HUES48 (cell line): ENCODE measurements at regions not wholly inside any gene's neighbourhood (a gene's known extent, or its start where the extent isn't known, plus 50 kb on each side); places are given as distances from the start of the nearest gene placed in this dataset.
"Not testable (repeated sequence)": the region's sequence is repeated elsewhere in the genome, so short reads cannot be mapped to it uniquely, and the experiment has no call there.

ENCODE experiments used
- H3K27ac ChIP-seq: one replicate; pipeline ENCODE4 v1.7.0; 2013; ENCODE audit warnings: low read depth, low read length, inconsistent platforms
- H3K27me3 ChIP-seq: 2 replicates; pipeline ENCODE4 v1.6.1; 2013; ENCODE audit warnings: mild to moderate bottlenecking, low read length; ENCODE audit not compliant: control insufficient read depth, insufficient read depth
- H3K36me3 ChIP-seq: 2 replicates; pipeline ENCODE4 v1.6.1; 2013; ENCODE audit warnings: low read length; ENCODE audit not compliant: control insufficient read depth, insufficient read depth
- H3K4me1 ChIP-seq: 2 replicates; pipeline ENCODE4 v1.6.1; 2013; ENCODE audit warnings: mild to moderate bottlenecking, low read length; ENCODE audit not compliant: control insufficient read depth, insufficient read depth
- H3K4me3 ChIP-seq: 2 replicates; pipeline ENCODE4 v1.5.1; 2013; ENCODE audit warnings: mild to moderate bottlenecking, low read depth, low read length
- H3K9ac ChIP-seq: 2 replicates; pipeline ENCODE4 v1.6.1; 2013; ENCODE audit warnings: mild to moderate bottlenecking, low read depth, low read length, moderate library complexity
- H3K9me3 ChIP-seq: 2 replicates; pipeline ENCODE4 v1.6.1; 2013; ENCODE audit warnings: low read length; ENCODE audit not compliant: control insufficient read depth, insufficient read depth

DNA sequence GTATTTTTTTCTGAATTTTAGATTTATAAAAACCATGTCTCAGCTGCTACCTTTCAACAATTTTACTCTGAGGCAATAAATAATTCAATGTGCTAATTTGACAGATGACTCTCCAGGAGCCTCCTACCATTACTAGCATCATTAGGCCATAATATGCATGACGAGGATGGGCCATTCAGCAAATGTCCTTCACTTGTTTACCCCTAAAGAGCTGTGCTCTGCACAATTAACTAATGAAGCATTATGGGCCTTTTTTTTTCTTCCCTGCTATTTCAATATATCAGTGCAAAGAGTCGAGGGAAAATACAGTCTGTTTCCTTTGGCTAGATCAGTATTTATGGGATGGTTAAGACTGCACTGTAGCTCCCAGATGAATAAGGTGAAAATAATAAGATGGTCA is 627.2 kb downstream of the ISL1 start:
- H3K27ac ChIP-seq = no peak overlapping the region
- H3K36me3 ChIP-seq = no peaks in the 10 kb centered on the region
- H3K4me3 ChIP-seq = no peak overlapping the region
- H3K9ac ChIP-seq = no peak overlapping the region
- H3K4me1 ChIP-seq = peaks cover 7% of the 10 kb centered on the region
- H3K27me3 ChIP-seq = no peaks in the 10 kb centered on the region
- H3K9me3 ChIP-seq = no peaks in the 10 kb centered on the region

DNA sequence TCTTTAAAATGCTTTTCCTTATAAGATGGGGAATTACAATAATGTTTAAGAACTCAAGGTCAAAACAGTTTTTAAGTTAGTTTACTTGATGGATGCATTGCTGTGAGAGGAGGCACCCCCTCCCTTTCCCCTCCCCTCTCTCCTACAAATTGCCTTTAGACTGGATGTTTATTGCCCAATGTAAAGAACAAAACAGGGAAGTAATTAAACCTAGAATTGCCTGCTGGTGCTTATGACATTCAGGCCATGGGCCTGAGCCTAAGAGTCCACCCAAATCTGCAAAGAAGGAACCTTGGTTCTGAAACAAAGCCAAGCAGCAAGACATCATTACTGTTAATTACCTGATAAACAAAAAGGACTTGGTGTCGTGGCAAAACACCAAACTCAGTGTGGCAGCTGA is 630.3 kb downstream of the ISL1 start:
- H3K4me1 ChIP-seq = peaks cover 7% of the 10 kb centered on the region
- H3K27ac ChIP-seq = no peak overlapping the region
- no peaks in the 10 kb centered on the region for H3K36me3 ChIP-seq
- H3K9me3 ChIP-seq = no peaks in the 10 kb centered on the region
- no peaks in the 10 kb centered on the region for H3K27me3 ChIP-seq
- no peak overlapping the region for H3K4me3 ChIP-seq
- H3K9ac ChIP-seq = no peak overlapping the region

DNA sequence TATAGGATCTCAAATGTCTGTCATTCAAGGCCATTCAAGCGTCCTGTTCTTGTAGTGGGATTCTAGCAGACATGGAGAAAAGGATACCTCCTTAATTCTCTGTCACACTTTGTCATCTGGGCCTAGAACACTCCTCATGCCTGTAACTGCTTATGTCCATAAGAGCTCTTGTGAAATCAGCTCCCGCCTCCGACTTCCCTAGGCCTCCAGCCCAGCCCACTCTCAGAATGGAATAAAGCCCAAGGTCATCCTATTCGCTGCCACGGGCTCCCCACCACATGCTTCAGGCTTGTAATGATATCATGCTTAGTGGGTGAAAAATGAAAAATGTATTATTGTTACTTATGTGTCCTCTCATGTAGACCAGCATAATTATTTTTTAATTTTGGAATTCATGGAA is 632.5 kb downstream of the ISL1 start:
- H3K9ac ChIP-seq = no peak overlapping the region
- peaks cover 7% of the 10 kb centered on the region for H3K4me1 ChIP-seq
- no peaks in the 10 kb centered on the region for H3K9me3 ChIP-seq
- no peak overlapping the region for H3K27ac ChIP-seq
- H3K36me3 ChIP-seq = no peaks in the 10 kb centered on the region
- H3K4me3 ChIP-seq = no peak overlapping the region
- no peaks in the 10 kb centered on the region for H3K27me3 ChIP-seq

GRCh38 chr5:52017567-52017966 is 634.3 kb downstream of the ISL1 start:
- H3K27ac ChIP-seq = no peak overlapping the region
- no peak overlapping the region for H3K4me3 ChIP-seq
- no peaks in the 10 kb centered on the region for H3K27me3 ChIP-seq
- H3K36me3 ChIP-seq = no peaks in the 10 kb centered on the region
- H3K4me1 ChIP-seq = peaks cover 7% of the 10 kb centered on the region
- no peaks in the 10 kb centered on the region for H3K9me3 ChIP-seq
- H3K9ac ChIP-seq = no peak overlapping the region

DNA sequence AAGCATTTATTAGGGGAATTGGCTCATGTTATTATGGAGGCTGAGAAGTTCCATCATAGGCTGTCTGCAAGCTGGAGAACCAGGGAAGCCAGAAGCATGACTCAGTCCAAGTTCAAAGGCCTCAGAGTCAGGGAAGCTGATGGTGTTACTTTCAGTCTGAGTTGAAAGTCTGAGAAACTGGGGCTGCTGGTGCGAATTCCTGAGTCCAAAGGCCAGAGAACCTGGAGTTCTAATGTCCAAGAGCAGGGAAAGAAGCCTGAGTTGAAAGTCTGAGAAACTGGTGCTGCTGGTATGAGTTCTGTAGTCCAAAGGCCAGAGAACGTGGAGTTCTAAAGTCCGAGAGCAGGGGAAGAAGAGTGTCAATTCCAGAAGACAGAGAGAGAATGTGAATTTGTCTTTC is 641.1 kb downstream of the ISL1 start:
- Histone ChIP-seq H3K27me3 (no peaks in the 10 kb centered on the region), H3K36me3 (no peaks in the 10 kb centered on the region), H3K9ac (no peak overlapping the region), H3K4me1 (no peaks in the 10 kb centered on the region), H3K9me3 (no peaks in the 10 kb centered on the region), H3K4me3 (no peak overlapping the region), H3K27ac (no peak overlapping the region)

- H3K27ac ChIP-seq, H3K4me1 ChIP-seq, H3K36me3 ChIP-seq, H3K9me3 ChIP-seq, H3K4me3 ChIP-seq, H3K27me3 ChIP-seq, H3K9ac ChIP-seq: not testable (repeated sequence)
Observed at GRCh38 chr5:52029836-52030235, 646.6 kb downstream of the ISL1 start.

DNA sequence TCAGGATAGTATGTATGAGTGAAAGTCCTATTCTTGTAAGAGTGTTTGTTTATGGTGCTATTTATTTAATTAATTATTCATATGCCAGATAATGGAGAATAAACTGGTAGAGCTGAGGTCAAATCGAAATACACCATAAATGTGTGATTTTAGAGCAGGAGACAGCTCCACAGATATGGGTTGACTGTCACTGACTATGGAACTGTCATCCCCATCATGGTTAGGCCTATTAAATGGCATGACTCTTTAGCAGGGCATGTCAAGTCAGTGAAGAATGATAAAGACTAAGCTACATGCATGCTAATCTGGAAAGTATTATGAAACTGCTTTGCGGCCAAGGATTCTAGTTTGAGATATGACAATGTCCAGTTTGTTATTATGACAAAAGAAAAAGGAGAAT is 658.6 kb downstream of the ISL1 start:
- no peaks in the 10 kb centered on the region for H3K36me3 ChIP-seq
- H3K9ac ChIP-seq = no peak overlapping the region
- H3K4me1 ChIP-seq = peaks cover 22% of the 10 kb centered on the region
- no peaks in the 10 kb centered on the region for H3K9me3 ChIP-seq
- H3K27me3 ChIP-seq = no peaks in the 10 kb centered on the region
- no peak overlapping the region for H3K27ac ChIP-seq
- H3K4me3 ChIP-seq = no peak overlapping the region

DNA sequence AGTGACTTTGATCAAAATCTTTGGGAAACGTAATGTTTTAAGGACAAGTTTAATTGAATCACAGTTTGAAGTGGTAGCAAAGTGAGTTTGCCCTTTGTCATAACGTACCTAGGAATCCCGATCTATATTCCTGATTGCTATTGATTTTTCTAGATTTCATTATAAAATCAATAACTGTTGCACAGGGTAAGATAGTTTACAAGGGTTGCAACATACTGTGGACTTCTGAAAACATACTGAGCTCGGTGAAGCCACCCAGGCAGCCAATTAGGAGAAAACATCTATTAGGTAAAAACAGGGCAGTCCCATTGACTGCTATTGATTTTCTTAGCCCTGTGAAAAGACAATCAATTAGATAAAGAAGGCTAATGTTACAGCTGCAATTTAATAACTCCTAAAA is 659.9 kb downstream of the ISL1 start:
- Histone ChIP-seq H3K36me3 (no peaks in the 10 kb centered on the region), H3K4me1 (peaks cover 22% of the 10 kb centered on the region), H3K9me3 (no peaks in the 10 kb centered on the region), H3K9ac (no peak overlapping the region), H3K4me3 (no peak overlapping the region), H3K27ac (peak overlapping the region; percentile 11), H3K27me3 (no peaks in the 10 kb centered on the region)

DNA sequence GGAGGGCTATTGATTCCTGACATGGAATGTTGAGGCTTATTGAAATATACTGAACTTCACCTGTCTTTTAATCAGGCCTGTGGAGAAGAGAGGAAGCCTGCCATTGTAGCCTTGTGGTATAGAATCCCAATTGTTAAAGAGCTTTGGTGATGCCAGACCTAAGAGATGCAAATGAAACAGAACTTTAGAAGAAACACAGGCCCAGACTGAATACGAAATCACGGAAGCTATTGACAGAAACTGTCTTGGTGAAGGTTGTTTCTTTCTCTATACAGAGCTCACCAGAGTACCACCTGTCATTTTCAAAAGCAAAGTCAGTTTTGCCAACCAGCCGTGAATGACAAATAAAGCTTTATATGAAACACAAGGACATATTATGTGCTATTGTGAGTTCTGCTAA is 660.3 kb downstream of the ISL1 start:
- Histone ChIP-seq H3K4me1 (peaks cover 22% of the 10 kb centered on the region), H3K36me3 (no peaks in the 10 kb centered on the region)

GRCh38 chr5:52051759-52052158 is 668.5 kb downstream of the ISL1 start:
- no peaks in the 10 kb centered on the region for H3K36me3 ChIP-seq
- no peaks in the 10 kb centered on the region for H3K9me3 ChIP-seq
- H3K4me1 ChIP-seq = no peaks in the 10 kb centered on the region
- H3K27me3 ChIP-seq = no peaks in the 10 kb centered on the region
- no peak overlapping the region for H3K27ac ChIP-seq
- no peak overlapping the region for H3K4me3 ChIP-seq
- no peak overlapping the region for H3K9ac ChIP-seq

More for the DNA sequence above, 660.3 kb downstream of the ISL1 start:
- Histone ChIP-seq H3K27ac (peak overlapping the region; percentile 11), H3K27me3 (no peaks in the 10 kb centered on the region), H3K9ac (no peak overlapping the region), H3K4me3 (no peak overlapping the region), H3K9me3 (no peaks in the 10 kb centered on the region)

- H3K27ac ChIP-seq = no peak overlapping the region
- no peak overlapping the region for H3K9ac ChIP-seq
- H3K36me3 ChIP-seq = no peaks in the 10 kb centered on the region
- H3K9me3 ChIP-seq = peaks cover 4% of the 10 kb centered on the region; the same call in 1 of the 2 replicates
- H3K27me3 ChIP-seq = no peaks in the 10 kb centered on the region
- no peaks in the 10 kb centered on the region for H3K4me1 ChIP-seq
- H3K4me3 ChIP-seq = no peak overlapping the region
Observed at GRCh38 chr5:52063186-52063585, 679.9 kb downstream of the ISL1 start.

GRCh38 chr5:52065182-52065581 is 681.9 kb downstream of the ISL1 start:
- Histone ChIP-seq H3K27me3 (no peaks in the 10 kb centered on the region), H3K27ac (no peak overlapping the region), H3K9ac (no peak overlapping the region), H3K9me3 (peaks cover 4% of the 10 kb centered on the region; the same call in 1 of the 2 replicates), H3K36me3 (no peaks in the 10 kb centered on the region), H3K4me1 (no peaks in the 10 kb centered on the region), H3K4me3 (no peak overlapping the region)
